ENCODE measurements at regions not wholly inside any gene's neighbourhood (a gene's known extent, or its start where the extent isn't known, plus 50 kb on each side); places are given as distances from the start of the nearest gene placed in this dataset.
"Not testable (repeated sequence)": the region's sequence is repeated elsewhere in the genome, so short reads cannot be mapped to it uniquely, and the experiment has no call there.

DNA sequence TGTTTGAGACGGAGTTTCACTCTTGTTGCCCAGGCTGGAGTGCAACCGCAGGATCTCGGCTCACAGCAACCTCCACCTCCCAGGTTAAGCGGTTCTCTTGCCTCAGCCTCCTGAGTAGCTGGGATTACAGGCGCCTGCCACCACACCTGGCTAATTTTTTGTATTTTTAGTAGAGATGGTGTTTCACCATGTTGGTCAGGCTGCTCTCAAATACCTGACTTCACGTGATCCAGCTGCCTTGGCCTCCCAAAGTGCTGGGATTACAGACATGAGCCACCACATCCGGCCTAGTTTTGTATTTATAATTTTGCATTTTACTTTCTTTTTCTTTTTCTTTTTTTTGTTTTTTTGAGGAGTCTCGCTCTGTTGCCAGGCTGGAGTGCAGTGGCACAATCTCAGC, 85.3 kb upstream of the LARP1 start:
- TF ChIP-seq, protein P1, sequence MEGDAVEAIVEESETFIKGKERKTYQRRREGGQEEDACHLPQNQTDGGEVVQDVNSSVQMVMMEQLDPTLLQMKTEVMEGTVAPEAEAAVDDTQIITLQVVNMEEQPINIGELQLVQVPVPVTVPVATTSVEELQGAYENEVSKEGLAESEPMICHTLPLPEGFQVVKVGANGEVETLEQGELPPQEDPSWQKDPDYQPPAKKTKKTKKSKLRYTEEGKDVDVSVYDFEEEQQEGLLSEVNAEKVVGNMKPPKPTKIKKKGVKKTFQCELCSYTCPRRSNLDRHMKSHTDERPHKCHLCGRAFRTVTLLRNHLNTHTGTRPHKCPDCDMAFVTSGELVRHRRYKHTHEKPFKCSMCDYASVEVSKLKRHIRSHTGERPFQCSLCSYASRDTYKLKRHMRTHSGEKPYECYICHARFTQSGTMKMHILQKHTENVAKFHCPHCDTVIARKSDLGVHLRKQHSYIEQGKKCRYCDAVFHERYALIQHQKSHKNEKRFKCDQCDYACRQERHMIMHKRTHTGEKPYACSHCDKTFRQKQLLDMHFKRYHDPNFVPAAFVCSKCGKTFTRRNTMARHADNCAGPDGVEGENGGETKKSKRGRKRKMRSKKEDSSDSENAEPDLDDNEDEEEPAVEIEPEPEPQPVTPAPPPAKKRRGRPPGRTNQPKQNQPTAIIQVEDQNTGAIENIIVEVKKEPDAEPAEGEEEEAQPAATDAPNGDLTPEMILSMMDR (IDR thresholded peaks at IDR 0.05), result not testable (repeated sequence)
- not testable (repeated sequence) for TF ChIP-seq POLR2A (IDR thresholded peaks at IDR 0.05)
